Lung (tissue), 11 donors: ENCODE measurements at regions not wholly inside any gene's neighbourhood (a gene's known extent, or its start where the extent isn't known, plus 50 kb on each side); places are given as distances from the start of the nearest gene placed in this dataset.

ENCODE experiments used
- ATAC-seq: fragments of 200-7000 bp; cut with Tn5 transposase; one replicate; pipeline ENCODE4 v1.9.1; 2020; ENCODE audit warnings: moderate number of reproducible peaks; ENCODE audit not compliant: insufficient read depth, low FRiP score
- DNase-seq, 3 donors: peaks; one replicate each; pipeline ENCODE4 v3.0.0-alpha.2; 2013 to 2017
- H3K27ac ChIP-seq, 2 donors: one replicate each; pipeline ENCODE4 v1.5.1; 2013; ENCODE audit warnings: mild to moderate bottlenecking in 2 of 2, moderate library complexity in 2 of 2, control low read depth in 1 of 2, inconsistent platforms in 1 of 2, low read depth in 1 of 2, low read length in 1 of 2
- H3K27me3 ChIP-seq, 3 donors: one replicate each; pipeline ENCODE4 v1.5.1; 2013; ENCODE audit warnings: low read length in 2 of 3; ENCODE audit not compliant: control insufficient read depth in 3 of 3, insufficient read depth in 3 of 3
- H3K36me3 ChIP-seq, 4 donors: one replicate each; pipeline ENCODE4 v1.5.1; 2013; ENCODE audit warnings: low read length in 4 of 4, mild to moderate bottlenecking in 1 of 4, moderate library complexity in 1 of 4; ENCODE audit not compliant: control insufficient read depth in 4 of 4, insufficient read depth in 4 of 4
- H3K4me1 ChIP-seq, 5 donors: one replicate each; pipeline ENCODE4 v1.5.1; 2013; ENCODE audit warnings: low read length in 5 of 5, mild to moderate bottlenecking in 2 of 5, moderate library complexity in 1 of 5; ENCODE audit not compliant: control insufficient read depth in 5 of 5, insufficient read depth in 5 of 5
- H3K4me3 ChIP-seq: one replicate; pipeline ENCODE4 v1.5.1; 2013; ENCODE audit warnings: mild to moderate bottlenecking, control low read depth, moderate library complexity
- H3K9ac ChIP-seq, 2 donors: one replicate each; pipeline ENCODE4 v1.5.1; 2013; ENCODE audit warnings: low read length in 2 of 2, control low read depth in 1 of 2; ENCODE audit not compliant: insufficient read depth in 1 of 2
- H3K9me3 ChIP-seq, 4 donors: one replicate each; pipeline ENCODE4 v1.5.1; 2013; ENCODE audit warnings: low read length in 3 of 4, mild to moderate bottlenecking in 1 of 4, moderate library complexity in 1 of 4; ENCODE audit not compliant: control insufficient read depth in 4 of 4, insufficient read depth in 3 of 4
- WGBS, 2 donors: extraction: QIAGEN DNeasy Blood & Tissue Kit; methylation state at CpG; one replicate each; pipeline ENCODE4 v1.1.7; 2013; 5-methylcytosine and 5-hydroxymethylcytosine counted together
- TF ChIP-seq, protein P1 (sequence below): IDR thresholded peaks from 2 replicates; pipeline ENCODE4 v1.5.1; 2012; ENCODE audit warnings: mild to moderate bottlenecking; ENCODE audit errors: control extremely low read depth, extremely low read depth
- donor health status: control.
- donor health status: control.
- donor health status: Bipolar disorder and iron deficiency.
- donor health status: healthy.
- donor health status: DM: yes; HTN: yes; CAD: no.

DNA sequence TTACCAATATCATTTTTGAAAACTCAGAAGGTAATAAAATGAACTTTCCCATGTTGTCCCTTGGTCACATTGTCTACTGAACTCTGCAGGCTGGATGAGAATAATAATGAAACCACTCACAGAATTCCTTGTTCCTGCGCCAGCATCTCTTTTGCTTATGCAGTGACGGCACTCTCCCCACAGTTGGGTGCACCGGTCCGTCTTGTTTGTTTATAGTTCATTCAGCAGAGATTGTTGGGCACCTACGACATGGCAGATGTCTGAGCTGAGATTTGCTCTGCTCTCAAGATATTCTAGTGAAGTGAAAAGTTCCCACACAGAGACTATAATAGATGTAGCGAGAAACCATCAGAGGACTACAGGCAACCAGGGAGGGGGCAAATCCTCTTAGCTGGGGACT, 375.7 kb upstream of the CDH11 start:
- Histone ChIP-seq H3K27ac (no peak overlapping the region), H3K4me1 (peaks cover 0 to 4% (median 0%) of the 10 kb centered on the region in 5 donors), H3K4me3 (no peak overlapping the region), H3K9me3 (no peaks in the 10 kb centered on the region), H3K27me3 (no peaks in the 10 kb centered on the region), H3K9ac (no peak overlapping the region), H3K36me3 (no peaks in the 10 kb centered on the region)
- TF ChIP-seq, protein P1, sequence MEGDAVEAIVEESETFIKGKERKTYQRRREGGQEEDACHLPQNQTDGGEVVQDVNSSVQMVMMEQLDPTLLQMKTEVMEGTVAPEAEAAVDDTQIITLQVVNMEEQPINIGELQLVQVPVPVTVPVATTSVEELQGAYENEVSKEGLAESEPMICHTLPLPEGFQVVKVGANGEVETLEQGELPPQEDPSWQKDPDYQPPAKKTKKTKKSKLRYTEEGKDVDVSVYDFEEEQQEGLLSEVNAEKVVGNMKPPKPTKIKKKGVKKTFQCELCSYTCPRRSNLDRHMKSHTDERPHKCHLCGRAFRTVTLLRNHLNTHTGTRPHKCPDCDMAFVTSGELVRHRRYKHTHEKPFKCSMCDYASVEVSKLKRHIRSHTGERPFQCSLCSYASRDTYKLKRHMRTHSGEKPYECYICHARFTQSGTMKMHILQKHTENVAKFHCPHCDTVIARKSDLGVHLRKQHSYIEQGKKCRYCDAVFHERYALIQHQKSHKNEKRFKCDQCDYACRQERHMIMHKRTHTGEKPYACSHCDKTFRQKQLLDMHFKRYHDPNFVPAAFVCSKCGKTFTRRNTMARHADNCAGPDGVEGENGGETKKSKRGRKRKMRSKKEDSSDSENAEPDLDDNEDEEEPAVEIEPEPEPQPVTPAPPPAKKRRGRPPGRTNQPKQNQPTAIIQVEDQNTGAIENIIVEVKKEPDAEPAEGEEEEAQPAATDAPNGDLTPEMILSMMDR, result no peak
- 60 to 74% methylated on average over 6 of the region's 6 CpGs for WGBS, 2 donors
- peak in 2 of 3 donors; percentile 17 to 43 for DNase-seq
- no peak for ATAC-seq

DNA sequence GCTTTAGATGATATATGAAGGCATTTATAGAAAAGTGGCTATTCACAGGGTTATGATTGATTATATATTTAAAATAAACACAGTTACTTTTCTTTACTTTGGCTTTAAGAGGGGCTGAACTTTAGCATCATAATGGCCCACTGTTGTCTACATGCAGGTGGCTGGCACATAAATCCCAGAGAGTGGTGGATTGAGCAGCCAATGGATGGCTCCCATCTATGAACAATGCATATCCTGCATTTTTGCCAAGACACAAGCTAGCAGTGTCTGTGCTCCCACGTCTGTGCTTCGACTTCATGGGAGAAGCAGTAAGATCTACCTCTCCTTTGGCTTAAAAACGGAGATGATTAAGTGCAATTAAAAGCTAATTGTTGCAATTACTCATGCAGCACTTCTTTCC, 373.2 kb upstream of the CDH11 start:
- DNase-seq (no peak), ATAC-seq (no peak)
- Histone ChIP-seq H3K27me3 (no peaks in the 10 kb centered on the region), H3K4me1 (peaks cover 0 to under 1% (median 0%) of the 10 kb centered on the region in 5 donors), H3K36me3 (no peaks in the 10 kb centered on the region), H3K9me3 (no peaks in the 10 kb centered on the region), H3K9ac (no peak overlapping the region), H3K4me3 (no peak overlapping the region), H3K27ac (no peak overlapping the region)
- TF ChIP-seq, protein P1, result no peak
- 81 to 86% methylated on average over 3 of the region's 3 CpGs for WGBS, 2 donors

DNA sequence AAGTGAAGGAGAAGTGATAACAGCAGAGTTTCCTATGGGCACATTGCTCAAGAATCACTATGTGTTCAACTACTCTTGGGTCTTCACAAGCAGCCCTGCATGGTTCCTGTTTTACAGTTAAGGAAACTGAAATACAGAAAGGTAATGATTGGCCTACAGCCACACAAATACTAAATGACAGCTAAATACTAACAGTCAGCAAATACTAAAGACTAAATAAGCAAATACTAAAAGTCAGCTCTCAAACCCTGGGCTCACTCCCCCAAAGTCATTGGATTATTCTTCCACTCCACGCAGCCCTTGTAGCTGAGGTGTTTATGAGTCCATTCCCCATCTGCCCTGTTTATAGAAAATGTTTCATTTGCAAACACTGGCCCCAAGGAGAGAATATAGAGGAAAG, 372.7 kb upstream of the CDH11 start:
- Histone ChIP-seq H3K27ac (no peak overlapping the region), H3K36me3 (no peaks in the 10 kb centered on the region), H3K9me3 (no peaks in the 10 kb centered on the region), H3K4me3 (no peak overlapping the region), H3K9ac (no peak overlapping the region), H3K27me3 (no peaks in the 10 kb centered on the region), H3K4me1 (peaks cover 0 to 3% (median 0%) of the 10 kb centered on the region in 5 donors)
- DNase-seq (no peak), ATAC-seq (no peak)
- TF ChIP-seq, protein P1, result no peak
- WGBS, 2 donors, result 81 to 88% methylated on average over 1 of the region's 1 CpG

DNA sequence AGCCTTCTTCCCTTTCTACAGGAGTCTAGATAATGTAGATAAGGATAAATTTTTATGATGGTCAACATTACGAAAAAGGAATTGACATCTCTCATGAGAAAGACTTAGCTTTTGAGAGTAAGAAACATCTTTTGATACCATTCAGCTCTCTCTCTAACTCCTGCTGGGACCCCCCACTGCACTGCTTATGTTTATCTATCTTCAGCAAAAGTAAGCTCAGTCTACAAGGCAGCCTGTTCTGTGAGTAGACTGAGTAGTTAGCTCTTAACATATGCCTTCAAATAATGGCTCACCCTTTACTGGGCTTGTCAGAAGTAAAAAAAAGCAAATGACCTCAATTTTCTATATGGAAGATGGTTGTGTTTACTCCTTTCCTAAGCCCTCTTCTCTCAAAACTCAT, 372.2 kb upstream of the CDH11 start:
- WGBS, 2 donors, result 94 to 96% methylated on average over 1 of the region's 1 CpG
- H3K27me3 ChIP-seq, result no peaks in the 10 kb centered on the region
- no peaks in the 10 kb centered on the region for H3K9me3 ChIP-seq
- no peaks in the 10 kb centered on the region for H3K36me3 ChIP-seq
- TF ChIP-seq, protein P1, result no peak
- no peak overlapping the region for H3K27ac ChIP-seq
- ATAC-seq (no peak), DNase-seq (no peak)
- H3K4me3 ChIP-seq, result no peak overlapping the region
- no peak overlapping the region for H3K9ac ChIP-seq
- peaks cover 0 to 3% (median 0%) of the 10 kb centered on the region in 5 donors for H3K4me1 ChIP-seq
